Ovary (tissue), 7 donors: ENCODE measurements at regions not wholly inside any gene's neighbourhood (a gene's known extent, or its start where the extent isn't known, plus 50 kb on each side); places are given as distances from the start of the nearest gene placed in this dataset.

ENCODE experiments used
- DNase-seq, 5 donors: peaks; one replicate each; pipeline ENCODE4 v3.0.0-alpha.2; 2019 to 2020
- H3K27ac ChIP-seq, 2 donors: fragments of 200-600 bp; one replicate each; pipeline versions ENCODE4 v1.5.1 to v1.8.0; 2019 to 2022
- H3K27me3 ChIP-seq: fragments of 200-600 bp; one replicate; pipeline ENCODE4 v1.8.0; 2022
- H3K36me3 ChIP-seq: fragments of 200-600 bp; sonication (generic); one replicate; pipeline ENCODE4 v1.5.1; 2019
- H3K4me1 ChIP-seq: one replicate; pipeline ENCODE4 v1.8.1; 2013; ENCODE audit warnings: mild to moderate bottlenecking, moderate library complexity; ENCODE audit not compliant: insufficient read depth
- H3K4me3 ChIP-seq: fragments of 200-600 bp; sonication (generic); one replicate; pipeline ENCODE4 v1.5.1; 2017
- H3K9me3 ChIP-seq, 2 donors: fragments of 200-600 bp in 1 of 2; sonication (generic) in 1 of 2; one replicate each; pipeline versions ENCODE4 v1.5.1 to v1.8.1; 2013 to 2019; ENCODE audit warnings: mild to moderate bottlenecking in 1 of 2, moderate library complexity in 1 of 2
- EP300 ChIP-seq: sonication (generic); formaldehyde crosslinking; IDR thresholded peaks from one replicate; pipeline ENCODE4 v1.6.1; 2017; ENCODE audit warnings: antibody characterized with exemption
- POLR2A ChIP-seq: fragments of 450-650 bp; IDR thresholded peaks from one replicate; pipeline ENCODE4 v1.6.1; 2017; ENCODE audit warnings: antibody characterized with exemption, mild to moderate bottlenecking, moderate library complexity
- WGBS, 3 donors: extraction: QIAGEN DNeasy Blood & Tissue Kit in 1 of 3; methylation state at CpG; one replicate each; pipeline versions ENCODE4 v1.1.5 to v1.1.7; 2013 to 2017; 5-methylcytosine and 5-hydroxymethylcytosine counted together
- intact Hi-C, 4 donors: fragments of 100-400 bp; cut with DNase I; formaldehyde crosslinking; loops; one replicate each; pipeline versions ENCODE4 v1.11.0 to v1.15.1; 2022 to 2023
- TF ChIP-seq, protein P1 (sequence below), 3 donors: fragments of 450-650 bp in 2 of 3; fragments of 200-600 bp in 1 of 3; IDR thresholded peaks; one replicate each; pipeline versions ENCODE4 v1.5.1 to v1.8.0; 2016 to 2022; ENCODE audit warnings: antibody characterized with exemption in 3 of 3, mild to moderate bottlenecking in 1 of 3
- donor health status: DM: no; HTN: no; CAD: no; lungs with moderate emphysema.
- donor health status: DM: no; HTN: no; CAD: no.
- donor health status: Bipolar disorder and iron deficiency.
- donor health status: DM: no; HTN: no; CAD: no.
- donor health status: DM: yes; HTN: yes; CAD: no.

- intact Hi-C loops = no loop called here
- Histone ChIP-seq H3K9me3 (no peaks in the 10 kb centered on the region), H3K4me3 (no peak overlapping the region), H3K27me3 (no peaks in the 10 kb centered on the region), H3K4me1 (no peaks in the 10 kb centered on the region), H3K27ac (no peak overlapping the region), H3K36me3 (no peaks in the 10 kb centered on the region)
- TF ChIP-seq, protein P1, sequence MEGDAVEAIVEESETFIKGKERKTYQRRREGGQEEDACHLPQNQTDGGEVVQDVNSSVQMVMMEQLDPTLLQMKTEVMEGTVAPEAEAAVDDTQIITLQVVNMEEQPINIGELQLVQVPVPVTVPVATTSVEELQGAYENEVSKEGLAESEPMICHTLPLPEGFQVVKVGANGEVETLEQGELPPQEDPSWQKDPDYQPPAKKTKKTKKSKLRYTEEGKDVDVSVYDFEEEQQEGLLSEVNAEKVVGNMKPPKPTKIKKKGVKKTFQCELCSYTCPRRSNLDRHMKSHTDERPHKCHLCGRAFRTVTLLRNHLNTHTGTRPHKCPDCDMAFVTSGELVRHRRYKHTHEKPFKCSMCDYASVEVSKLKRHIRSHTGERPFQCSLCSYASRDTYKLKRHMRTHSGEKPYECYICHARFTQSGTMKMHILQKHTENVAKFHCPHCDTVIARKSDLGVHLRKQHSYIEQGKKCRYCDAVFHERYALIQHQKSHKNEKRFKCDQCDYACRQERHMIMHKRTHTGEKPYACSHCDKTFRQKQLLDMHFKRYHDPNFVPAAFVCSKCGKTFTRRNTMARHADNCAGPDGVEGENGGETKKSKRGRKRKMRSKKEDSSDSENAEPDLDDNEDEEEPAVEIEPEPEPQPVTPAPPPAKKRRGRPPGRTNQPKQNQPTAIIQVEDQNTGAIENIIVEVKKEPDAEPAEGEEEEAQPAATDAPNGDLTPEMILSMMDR (IDR thresholded peaks at IDR 0.05) = no peak
- TF ChIP-seq EP300 (no peak), POLR2A (no peak)
- no peak for DNase-seq
- 87 to 89% (median 87%) methylated on average over 2 of the region's 2 CpGs for WGBS, 3 donors
Observed at GRCh38 chr14:41498959-41499358, 107.7 kb upstream of the LRFN5 start.

- 71 to 87% (median 83%) methylated on average over 2 of the region's 2 CpGs for WGBS, 3 donors
- Histone ChIP-seq H3K9me3 (no peaks in the 10 kb centered on the region), H3K4me1 (no peaks in the 10 kb centered on the region), H3K36me3 (no peaks in the 10 kb centered on the region), H3K4me3 (no peak overlapping the region), H3K27ac (no peak overlapping the region), H3K27me3 (no peaks in the 10 kb centered on the region)
- no peak for DNase-seq
- TF ChIP-seq EP300 (no peak), POLR2A (no peak)
- TF ChIP-seq, protein P1 (IDR thresholded peaks at IDR 0.05) = no peak
- intact Hi-C loops = no loop called here
Observed at GRCh38 chr14:41490323-41490722, 116.4 kb upstream of the LRFN5 start.

DNA sequence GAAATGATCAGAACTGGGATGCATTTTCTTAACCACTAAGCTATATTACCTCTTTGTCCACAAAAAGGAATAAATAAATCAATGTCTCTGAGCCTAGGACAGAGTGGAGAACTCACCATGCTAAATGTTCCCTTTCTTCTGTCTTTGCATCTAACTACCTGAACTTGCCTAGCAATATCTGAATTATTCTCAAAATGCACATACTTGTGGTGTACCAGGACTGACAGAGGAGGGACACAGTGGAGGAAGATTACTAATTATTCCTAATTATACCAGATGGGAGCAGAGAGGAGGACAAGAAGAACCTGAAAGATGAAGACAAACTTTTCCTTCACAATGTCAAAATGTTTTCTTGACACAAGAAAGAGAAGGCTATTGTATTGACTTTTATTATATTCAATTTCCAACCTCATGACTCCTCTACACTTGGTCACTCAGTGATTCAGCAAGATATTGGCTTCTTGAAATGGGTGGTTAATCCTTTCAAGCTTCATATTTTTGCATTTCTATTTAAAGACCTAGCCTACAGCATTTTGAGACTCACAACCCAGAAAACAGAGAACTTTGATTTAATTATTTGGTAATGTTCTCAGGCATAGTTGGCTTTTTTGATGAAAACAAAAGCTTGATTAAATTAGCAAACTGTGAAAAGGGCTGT, 117.2 kb upstream of the LRFN5 start:
- Histone ChIP-seq H3K27ac (no peak overlapping the region), H3K36me3 (no peaks in the 10 kb centered on the region), H3K4me3 (no peak overlapping the region), H3K4me1 (no peaks in the 10 kb centered on the region), H3K9me3 (no peaks in the 10 kb centered on the region), H3K27me3 (no peaks in the 10 kb centered on the region)
- TF ChIP-seq, protein P1 (IDR thresholded peaks at IDR 0.05) = no peak
- TF ChIP-seq EP300 = no peak
- TF ChIP-seq POLR2A = no peak
- no peak for DNase-seq
- intact Hi-C loops = no loop called here

GRCh38 chr14:41488401-41488800, 118.3 kb upstream of the LRFN5 start:
- Histone ChIP-seq H3K36me3 (no peaks in the 10 kb centered on the region), H3K27me3 (no peaks in the 10 kb centered on the region), H3K4me1 (no peaks in the 10 kb centered on the region), H3K27ac (no peak overlapping the region), H3K9me3 (no peaks in the 10 kb centered on the region), H3K4me3 (no peak overlapping the region)
- no peak for TF ChIP-seq POLR2A
- no peak for TF ChIP-seq EP300
- TF ChIP-seq, protein P1 (IDR thresholded peaks at IDR 0.05) = no peak
- 83 to 94% (median 93%) methylated on average over 1 of the region's 1 CpG for WGBS, 3 donors
- intact Hi-C loops = no loop called here
- no peak for DNase-seq

DNA sequence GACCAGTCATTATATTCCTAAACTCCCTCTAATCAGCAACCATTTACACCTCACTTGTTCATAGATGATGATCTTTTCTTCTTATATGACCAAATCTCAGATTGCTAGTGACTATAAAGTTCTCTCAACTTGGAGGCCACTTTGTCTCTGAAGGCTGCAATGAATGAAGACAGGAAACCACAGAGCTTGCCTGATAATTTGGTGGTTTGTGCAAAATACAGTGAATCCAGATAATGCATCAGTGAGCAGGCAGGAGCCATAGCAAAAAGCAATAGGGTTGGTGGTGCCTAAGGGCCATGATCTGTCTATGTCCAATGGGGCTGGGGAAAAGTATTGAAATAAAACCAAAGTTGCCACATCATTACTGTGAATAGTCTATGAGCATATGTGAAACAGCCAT, 123.8 kb upstream of the LRFN5 start:
- H3K27ac ChIP-seq = no peak overlapping the region
- H3K4me3 ChIP-seq = no peak overlapping the region
- intact Hi-C loops = no loop called here
- H3K27me3 ChIP-seq = no peaks in the 10 kb centered on the region
- no peaks in the 10 kb centered on the region for H3K9me3 ChIP-seq
- DNase-seq = no peak
- H3K4me1 ChIP-seq = no peaks in the 10 kb centered on the region
- H3K36me3 ChIP-seq = no peaks in the 10 kb centered on the region
- TF ChIP-seq POLR2A = no peak
- TF ChIP-seq, protein P1 (IDR thresholded peaks at IDR 0.05) = no peak
- no peak for TF ChIP-seq EP300
